Breast epithelium (tissue), 4 donors: ENCODE measurements at regions not wholly inside any gene's neighbourhood (a gene's known extent, or its start where the extent isn't known, plus 50 kb on each side); places are given as distances from the start of the nearest gene placed in this dataset.

Experiments
- DNase-seq, 2 donors: peaks; one replicate each; pipeline ENCODE4 v3.0.0-alpha.2; 2019; ENCODE audit warnings: low spot score in 2 of 2
- H3K27ac ChIP-seq, 2 donors: fragments of 200-600 bp; sonication (generic) in 1 of 2; one replicate each; pipeline ENCODE4 v1.5.1; 2016 to 2019; ENCODE audit warnings: mild to moderate bottlenecking in 1 of 2
- H3K27me3 ChIP-seq, 2 donors: fragments of 200-600 bp; sonication (generic) in 1 of 2; one replicate each; pipeline versions ENCODE4 v1.5.1 to v1.6.0; 2017 to 2019; ENCODE audit warnings: control low read depth in 1 of 2, mild to moderate bottlenecking in 1 of 2
- H3K36me3 ChIP-seq: fragments of 200-600 bp; one replicate; pipeline ENCODE4 v1.5.1; 2019
- H3K4me1 ChIP-seq, 2 donors: fragments of 200-600 bp; sonication (generic); one replicate each; pipeline ENCODE4 v1.5.1; 2016 to 2019; ENCODE audit warnings: control low read depth in 1 of 2
- H3K4me3 ChIP-seq, 3 donors: fragments of 200-600 bp; sonication (generic); 1 replicate in 2 of 3; 2 replicates in 1 of 3; pipeline ENCODE4 v1.5.1; 2016 to 2019; ENCODE audit warnings: mild to moderate bottlenecking in 3 of 3, moderate library complexity in 2 of 3
- H3K9me3 ChIP-seq, 2 donors: fragments of 200-600 bp; sonication (generic) in 1 of 2; one replicate each; pipeline ENCODE4 v1.5.1; 2016 to 2019; ENCODE audit warnings: control low read depth in 1 of 2
- POLR2A ChIP-seq: fragments of 450-650 bp; IDR thresholded peaks from one replicate; pipeline ENCODE4 v1.6.1; 2016; ENCODE audit warnings: antibody characterized with exemption, mild to moderate bottlenecking, moderate library complexity
- POLR2AphosphoS5 ChIP-seq, 3 donors: sonication (generic); formaldehyde crosslinking; IDR thresholded peaks; one replicate each; pipeline ENCODE4 v1.6.1; 2017; ENCODE audit warnings: antibody characterized with exemption in 3 of 3
- intact Hi-C: fragments of 100-400 bp; cut with DNase I; formaldehyde crosslinking; loops from one replicate; pipeline ENCODE4 v1.15.1; 2023; ENCODE audit warnings: low total_unique reads
- TF ChIP-seq, protein P1 (sequence below), 3 donors: fragments of 450-650 bp; IDR thresholded peaks; one replicate each; pipeline ENCODE4 v1.5.1; 2016 to 2017; ENCODE audit warnings: antibody characterized with exemption in 3 of 3, mild to moderate bottlenecking in 3 of 3, moderate library complexity in 3 of 3

DNA sequence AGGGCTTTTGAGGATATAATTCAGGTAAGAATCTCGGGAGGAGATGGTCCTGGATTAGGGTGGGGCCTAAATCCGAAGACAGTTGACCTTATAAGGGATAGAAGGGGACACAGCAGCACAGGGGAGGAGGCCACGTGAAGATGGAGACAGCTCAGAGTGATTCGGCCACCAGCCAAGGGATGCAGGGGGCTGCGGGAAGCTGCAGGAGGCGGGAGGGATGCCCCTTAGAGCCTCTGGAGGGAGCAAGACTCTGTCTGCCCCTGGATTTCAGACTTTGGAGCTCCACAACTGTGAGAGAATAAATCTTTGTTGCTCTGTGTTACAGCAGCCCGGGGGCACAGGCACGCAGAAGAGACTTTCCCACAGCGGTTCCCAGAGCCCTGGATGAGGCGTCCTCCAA lies 143.7 kb downstream of the ASB1 start:
- Histone ChIP-seq H3K36me3 (no peaks in the 10 kb centered on the region), H3K27ac (peak overlapping the region; percentile 80), H3K27me3 (no peaks in the 10 kb centered on the region), H3K4me3 (no peak overlapping the region), H3K4me1 (no peaks in the 10 kb centered on the region), H3K9me3 (no peaks in the 10 kb centered on the region)
- intact Hi-C loops = no loop called here
- DNase-seq = no peak
- TF ChIP-seq POLR2AphosphoS5 (IDR thresholded peaks at IDR 0.05) (no peak), POLR2A (no peak)
- TF ChIP-seq, protein P1, sequence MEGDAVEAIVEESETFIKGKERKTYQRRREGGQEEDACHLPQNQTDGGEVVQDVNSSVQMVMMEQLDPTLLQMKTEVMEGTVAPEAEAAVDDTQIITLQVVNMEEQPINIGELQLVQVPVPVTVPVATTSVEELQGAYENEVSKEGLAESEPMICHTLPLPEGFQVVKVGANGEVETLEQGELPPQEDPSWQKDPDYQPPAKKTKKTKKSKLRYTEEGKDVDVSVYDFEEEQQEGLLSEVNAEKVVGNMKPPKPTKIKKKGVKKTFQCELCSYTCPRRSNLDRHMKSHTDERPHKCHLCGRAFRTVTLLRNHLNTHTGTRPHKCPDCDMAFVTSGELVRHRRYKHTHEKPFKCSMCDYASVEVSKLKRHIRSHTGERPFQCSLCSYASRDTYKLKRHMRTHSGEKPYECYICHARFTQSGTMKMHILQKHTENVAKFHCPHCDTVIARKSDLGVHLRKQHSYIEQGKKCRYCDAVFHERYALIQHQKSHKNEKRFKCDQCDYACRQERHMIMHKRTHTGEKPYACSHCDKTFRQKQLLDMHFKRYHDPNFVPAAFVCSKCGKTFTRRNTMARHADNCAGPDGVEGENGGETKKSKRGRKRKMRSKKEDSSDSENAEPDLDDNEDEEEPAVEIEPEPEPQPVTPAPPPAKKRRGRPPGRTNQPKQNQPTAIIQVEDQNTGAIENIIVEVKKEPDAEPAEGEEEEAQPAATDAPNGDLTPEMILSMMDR (IDR thresholded peaks at IDR 0.05) = no peak

DNA sequence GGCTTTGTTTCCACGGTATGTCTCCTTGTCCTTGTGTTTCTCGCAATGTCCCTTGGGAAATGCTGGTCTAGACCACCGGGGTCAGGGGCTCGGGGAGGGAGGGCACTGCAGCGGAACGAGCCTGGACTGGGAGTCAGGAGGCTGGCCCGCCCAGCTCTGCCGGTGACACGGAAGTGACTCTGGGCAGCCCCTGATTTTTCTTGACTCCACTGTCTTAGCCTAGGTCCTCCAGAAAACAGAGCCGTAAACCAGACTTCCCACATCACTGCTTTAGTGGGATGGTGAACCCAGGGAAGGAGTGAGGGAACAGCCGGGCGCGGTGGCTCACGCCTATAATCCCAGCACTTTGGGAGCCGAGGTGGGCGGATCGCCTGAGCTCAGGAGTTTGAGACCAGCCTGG lies 144.2 kb downstream of the ASB1 start:
- no peaks in the 10 kb centered on the region for H3K4me1 ChIP-seq
- DNase-seq = no peak
- H3K27me3 ChIP-seq = no peaks in the 10 kb centered on the region
- H3K4me3 ChIP-seq = no peak overlapping the region
- intact Hi-C loops = no loop called here
- no peaks in the 10 kb centered on the region for H3K36me3 ChIP-seq
- TF ChIP-seq POLR2A (no peak), POLR2AphosphoS5 (IDR thresholded peaks at IDR 0.05) (no peak)
- TF ChIP-seq, protein P1 (IDR thresholded peaks at IDR 0.05) = no peak
- H3K27ac ChIP-seq = no peak overlapping the region
- H3K9me3 ChIP-seq = no peaks in the 10 kb centered on the region

DNA sequence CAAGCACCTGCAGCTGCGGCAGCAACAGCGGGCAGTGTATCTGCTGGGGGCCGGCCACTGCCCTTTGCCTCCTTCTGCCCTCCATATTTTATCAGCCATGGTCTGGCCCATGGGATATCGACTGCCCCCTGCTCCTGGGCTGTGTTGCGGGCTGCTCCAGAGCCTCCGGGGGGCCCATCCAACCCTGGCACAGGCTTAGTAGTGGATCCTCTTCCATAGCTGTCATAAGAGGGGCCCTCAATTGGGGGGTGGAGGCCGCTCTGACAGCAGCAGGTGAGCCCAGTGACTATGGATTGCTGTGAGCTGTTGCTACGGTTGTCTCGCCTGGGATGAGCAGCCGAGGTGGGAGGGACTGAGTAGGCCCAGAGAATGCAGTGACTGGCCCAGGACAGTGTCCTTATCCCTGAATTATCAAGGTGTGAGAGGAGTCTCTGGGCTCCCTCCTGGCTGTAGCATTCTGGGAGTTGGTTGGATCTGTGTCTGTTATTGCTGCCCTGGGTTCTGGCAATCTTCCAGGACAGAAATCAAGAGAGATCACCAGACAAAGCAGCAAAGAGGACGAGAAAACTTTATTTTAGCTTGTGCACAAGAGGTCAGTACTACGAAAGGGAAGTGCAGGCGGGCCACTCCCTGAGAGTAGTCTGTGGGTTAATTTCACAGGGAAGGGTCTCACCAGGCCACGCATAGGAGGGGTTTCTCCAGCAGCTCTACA lies 145.1 kb downstream of the ASB1 start:
- no peaks in the 10 kb centered on the region for H3K36me3 ChIP-seq
- no peak overlapping the region for H3K4me3 ChIP-seq
- no peaks in the 10 kb centered on the region for H3K9me3 ChIP-seq
- intact Hi-C loops = no loop called here
- H3K27me3 ChIP-seq = no peaks in the 10 kb centered on the region
- no peaks in the 10 kb centered on the region for H3K4me1 ChIP-seq
- TF ChIP-seq, protein P1 (IDR thresholded peaks at IDR 0.05) = no peak
- TF ChIP-seq POLR2A (no peak), POLR2AphosphoS5 (IDR thresholded peaks at IDR 0.05) (no peak)
- peak overlapping the region; percentile 19 to 43 for H3K27ac ChIP-seq
- DNase-seq = no peak

DNA sequence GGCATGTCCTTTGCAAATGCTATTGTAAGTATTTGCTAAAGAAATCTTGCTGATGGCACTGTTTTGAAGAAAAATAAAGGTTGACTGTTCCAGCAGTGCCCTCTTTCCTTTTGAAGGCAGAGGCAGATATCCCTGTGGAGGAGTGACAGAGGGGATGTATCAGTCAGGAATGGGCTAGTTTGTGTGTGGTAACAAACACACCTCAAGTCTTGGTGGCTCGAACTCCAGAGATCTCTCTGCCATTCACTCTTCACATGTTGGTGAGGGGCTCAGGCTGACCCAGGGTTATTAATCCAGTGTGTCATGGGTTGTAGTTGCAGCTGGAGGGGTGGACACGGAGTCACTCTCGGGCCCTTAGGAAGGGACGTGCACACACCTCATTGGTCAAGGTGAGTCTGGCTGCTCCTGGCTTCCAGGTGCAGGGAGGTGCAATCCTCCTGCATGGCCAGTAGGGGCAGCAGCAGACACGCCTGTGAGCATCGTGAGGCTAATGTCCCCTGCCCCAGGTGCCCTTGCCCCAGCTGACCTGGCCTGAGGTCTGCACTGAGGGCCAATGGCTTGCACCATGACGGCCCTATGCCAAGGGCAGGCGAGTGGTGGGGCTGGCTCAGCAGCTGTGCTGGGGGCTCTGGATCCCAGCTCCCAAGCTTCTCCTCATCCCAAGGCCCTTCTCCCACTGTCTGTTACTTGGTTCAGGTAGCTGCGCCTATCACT lies 146.5 kb downstream of the ASB1 start:
- DNase-seq = no peak
- TF ChIP-seq POLR2A = no peak
- TF ChIP-seq, protein P1 (IDR thresholded peaks at IDR 0.05) = peak in 2 of 3 donors; percentile 30 to 38
- TF ChIP-seq POLR2AphosphoS5 (IDR thresholded peaks at IDR 0.05) = no peak

DNA sequence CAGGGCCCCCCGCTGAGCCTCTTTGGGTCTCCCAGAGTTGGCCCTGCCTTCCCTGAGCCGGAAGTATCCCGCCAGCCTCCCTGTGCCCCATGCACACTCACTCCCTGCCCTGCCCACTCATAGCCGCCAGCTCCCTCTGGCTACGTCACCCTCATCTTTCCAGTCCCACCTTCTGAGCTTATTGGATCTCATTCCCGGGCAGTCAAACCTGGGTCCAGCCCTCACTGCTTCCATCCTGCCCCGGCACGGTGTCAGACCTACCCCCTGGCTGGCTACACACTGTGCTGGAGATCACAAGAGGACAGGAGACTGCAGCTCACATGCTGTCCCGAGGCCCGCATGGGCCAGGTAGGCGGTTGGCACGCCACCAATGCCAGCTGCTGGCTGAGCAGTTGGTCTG lies 147.2 kb downstream of the ASB1 start:
- peak in 1 of 2 donors; percentile 93 for DNase-seq
- TF ChIP-seq POLR2A (no peak), POLR2AphosphoS5 (IDR thresholded peaks at IDR 0.05) (peak in 1 of 3 donors; percentile 21)

More for the DNA sequence above, 146.5 kb downstream of the ASB1 start:
- intact Hi-C loops = no loop called here
- no peaks in the 10 kb centered on the region for H3K4me1 ChIP-seq
- H3K27ac ChIP-seq = peak overlapping the region; percentile 43 to 56
- H3K4me3 ChIP-seq = no peak overlapping the region
- H3K9me3 ChIP-seq = no peaks in the 10 kb centered on the region
- H3K36me3 ChIP-seq = no peaks in the 10 kb centered on the region
- H3K27me3 ChIP-seq = no peaks in the 10 kb centered on the region

More for the DNA sequence above, 147.2 kb downstream of the ASB1 start:
- H3K4me3 ChIP-seq = no peak overlapping the region
- intact Hi-C loops = no loop called here
- H3K36me3 ChIP-seq = no peaks in the 10 kb centered on the region
- no peaks in the 10 kb centered on the region for H3K4me1 ChIP-seq
- H3K27ac ChIP-seq = peak overlapping the region; percentile 43 to 56
- no peaks in the 10 kb centered on the region for H3K27me3 ChIP-seq
- no peaks in the 10 kb centered on the region for H3K9me3 ChIP-seq
